AG04449 (cell line): ENCODE measurements at regions not wholly inside any gene's neighbourhood (a gene's known extent, or its start where the extent isn't known, plus 50 kb on each side); places are given as distances from the start of the nearest gene placed in this dataset.

ENCODE experiments used
- CTCF ChIA-PET: fragments of 350-600 bp; formaldehyde crosslinking; extraction: SDS; loops from one replicate; lab custom pipeline; 2021; ENCODE audit warnings: antibody characterized with exemption; lab: Yijun Ruan, JAX
- POLR2A ChIA-PET: fragments of 400-600, 350-600 bp; formaldehyde crosslinking; extraction: SDS; loops from one replicate; lab custom pipeline; 2020; ENCODE audit warnings: antibody characterized with exemption, inconsistent platforms; lab: Yijun Ruan, JAX
- DNase-seq: peaks from one replicate; pipeline ENCODE4 v3.0.0-alpha.2; 2010; ENCODE audit warnings: low read depth, low spot score
- H3K4me3 ChIP-seq: 2 replicates; pipeline ENCODE4 v1.5.1; 2011; ENCODE audit warnings: low read depth, mild to moderate bottlenecking, control low read depth, low read length
- CTCF ChIP-seq: IDR thresholded peaks from one replicate; pipeline ENCODE4 v1.5.1; 2011; ENCODE audit warnings: mild to moderate bottlenecking, moderate library complexity, low read length, control low read depth, inconsistent platforms; ENCODE audit not compliant: insufficient read depth; ENCODE audit errors: missing control alignments

- DNase-seq, result no peak
- TF ChIP-seq CTCF, result no peak
- H3K4me3 ChIP-seq, result no peak overlapping the region
- ChIA-PET POLR2A (no interaction called here), CTCF (no interaction called here)
These were observed 269.7 kb downstream of the OTOL1 start for GRCh38 chr3:161766331-161766730.

GRCh38 chr3:161770484-161771386 is 274.1 kb downstream of the OTOL1 start:
- TF ChIP-seq CTCF, result no peak
- no peak for DNase-seq
- H3K4me3 ChIP-seq, result no peak overlapping the region
- ChIA-PET CTCF (no interaction called here), POLR2A (no interaction called here)

- DNase-seq, result no peak
- no peak for TF ChIP-seq CTCF
- no peak overlapping the region for H3K4me3 ChIP-seq
- CTCF ChIA-PET, result no interaction called here
- POLR2A ChIA-PET, result no interaction called here
These were observed 284.8 kb downstream of the OTOL1 start for GRCh38 chr3:161781381-161781780.

GRCh38 chr3:161793194-161793930 is 296.8 kb downstream of the OTOL1 start:
- CTCF ChIA-PET, result no interaction called here
- no peak for DNase-seq
- POLR2A ChIA-PET, result no interaction called here
- H3K4me3 ChIP-seq, result no peak overlapping the region
- TF ChIP-seq CTCF, result no peak

GRCh38 chr3:161794551-161794950 is 297.9 kb downstream of the OTOL1 start:
- DNase-seq, result no peak
- no peak for TF ChIP-seq CTCF
- ChIA-PET POLR2A (no interaction called here), CTCF (no interaction called here)
- H3K4me3 ChIP-seq, result no peak overlapping the region

- no peak overlapping the region for H3K4me3 ChIP-seq
- ChIA-PET CTCF (no interaction called here), POLR2A (no interaction called here)
- no peak for DNase-seq
- no peak for TF ChIP-seq CTCF
These were observed 299.7 kb downstream of the OTOL1 start for GRCh38 chr3:161796312-161796711.
